CD14-positive monocyte (primary cell): ENCODE measurements at regions not wholly inside any gene's neighbourhood (a gene's known extent, or its start where the extent isn't known, plus 50 kb on each side); places are given as distances from the start of the nearest gene placed in this dataset.

Experiments used
- DNase-seq, 3 donors: peaks; one replicate each; pipeline ENCODE4 v3.0.0-alpha.2; 2011 to 2022
- H2AFZ ChIP-seq: 2 replicates; pipeline ENCODE4 v1.6.0; 2012; ENCODE audit warnings: mild to moderate bottlenecking, low read depth, low read length, inconsistent platforms; ENCODE audit not compliant: insufficient read depth, poor library complexity, severe bottlenecking
- H3K27ac ChIP-seq, 2 donors: 1 replicate in 1 of 2; 2 replicates in 1 of 2; pipeline ENCODE4 v1.5.1; 2012 to 2013; ENCODE audit warnings: low read length in 2 of 2, control low read depth in 1 of 2, inconsistent platforms in 1 of 2, low read depth in 1 of 2, mild to moderate bottlenecking in 1 of 2
- H3K27me3 ChIP-seq, 2 donors: one replicate each; pipeline versions ENCODE4 v1.6.0 to v1.6.1; 2011 to 2013; ENCODE audit warnings: low read length in 2 of 2; ENCODE audit not compliant: control insufficient read depth in 2 of 2, insufficient read depth in 2 of 2
- H3K36me3 ChIP-seq, 2 donors: replicated peaks in 1 of 2; 1 replicate in 1 of 2; 2 replicates in 1 of 2; pipeline versions ENCODE4 v1.5.1 to v1.6.1; 2012 to 2013; ENCODE audit warnings: low read length in 2 of 2, control low read depth in 1 of 2, inconsistent platforms in 1 of 2, mild to moderate bottlenecking in 1 of 2; ENCODE audit not compliant: insufficient read depth in 2 of 2, control insufficient read depth in 1 of 2
- H3K4me1 ChIP-seq, 2 donors: 1 replicate in 1 of 2; 2 replicates in 1 of 2; pipeline versions ENCODE4 v1.5.1 to v1.6.1; 2012 to 2013; ENCODE audit warnings: low read length in 2 of 2, control low read depth in 1 of 2, inconsistent platforms in 1 of 2, mild to moderate bottlenecking in 1 of 2, moderate library complexity in 1 of 2; ENCODE audit not compliant: insufficient read depth in 2 of 2, control insufficient read depth in 1 of 2
- H3K4me2 ChIP-seq: replicated peaks from 2 replicates; pipeline ENCODE3; 2012; ENCODE audit warnings: low read length, moderate library complexity, mild to moderate bottlenecking; ENCODE audit not compliant: poor library complexity, severe bottlenecking; ENCODE audit errors: extremely low read depth
- H3K4me3 ChIP-seq, 3 experiments: fragments of 200-600 bp in 1 of 3; sonication (generic) in 1 of 3; replicated peaks in 1 of 3; 1 replicate in 2 of 3; 2 replicates in 1 of 3; pipeline ENCODE4 v1.5.1; 2011 to 2013; ENCODE audit warnings: low read length in 3 of 3, mild to moderate bottlenecking in 3 of 3, control low read depth in 2 of 3, low read depth in 2 of 3, inconsistent platforms in 1 of 3, moderate library complexity in 1 of 3
- H3K79me2 ChIP-seq: 2 replicates; pipeline ENCODE4 v1.6.0; 2012; ENCODE audit warnings: mild to moderate bottlenecking, control low read depth, inconsistent platforms, low read length, moderate library complexity; ENCODE audit not compliant: insufficient read depth
- H3K9ac ChIP-seq: 2 replicates; pipeline ENCODE4 v1.6.0; 2017; ENCODE audit warnings: low read length, mild to moderate bottlenecking; ENCODE audit not compliant: insufficient read depth, poor library complexity, severe bottlenecking
- H3K9me3 ChIP-seq, 2 donors: replicated peaks in 1 of 2; 1 replicate in 1 of 2; 2 replicates in 1 of 2; pipeline versions ENCODE4 v1.5.1 to v1.6.1; 2012 to 2013; ENCODE audit warnings: low read length in 2 of 2, control low read depth in 1 of 2; ENCODE audit not compliant: control insufficient read depth in 1 of 2, insufficient read depth in 1 of 2
- H4K20me1 ChIP-seq: 2 replicates; pipeline ENCODE4 v1.6.0; 2012; ENCODE audit warnings: mild to moderate bottlenecking, low read length, control low read depth, moderate library complexity; ENCODE audit not compliant: insufficient read depth
- H3K27ac Mint-ChIP-seq, 7 donors: one replicate each; pipeline ENCODE4 v1.8.0; 2020; ENCODE audit warnings: mild to moderate bottlenecking in 7 of 7, mixed read lengths in 7 of 7, moderate library complexity in 6 of 7, inconsistent platforms in 2 of 7
- H3K27me3 Mint-ChIP-seq, 3 donors: one replicate each; pipeline ENCODE4 v1.8.0; 2021 to 2022; ENCODE audit warnings: low read depth in 3 of 3, mild to moderate bottlenecking in 3 of 3, mixed read lengths in 3 of 3, moderate library complexity in 3 of 3, inconsistent platforms in 1 of 3
- H3K36me3 Mint-ChIP-seq, 2 donors: one replicate each; pipeline ENCODE4 v1.8.0; 2020; ENCODE audit warnings: mixed read lengths in 2 of 2, inconsistent platforms in 1 of 2, mild to moderate bottlenecking in 1 of 2
- H3K4me1 Mint-ChIP-seq: one replicate; pipeline ENCODE4 v1.8.0; 2020; ENCODE audit warnings: mild to moderate bottlenecking, mixed read lengths
- H3K4me3 Mint-ChIP-seq, 2 donors: one replicate each; pipeline ENCODE4 v1.8.0; 2020; ENCODE audit warnings: mild to moderate bottlenecking in 2 of 2, mixed read lengths in 2 of 2, moderate library complexity in 1 of 2
- H3K9me3 Mint-ChIP-seq, 7 donors: one replicate each; pipeline ENCODE4 v1.8.0; 2020 to 2022; ENCODE audit warnings: mixed read lengths in 7 of 7, mild to moderate bottlenecking in 6 of 7, moderate library complexity in 6 of 7, inconsistent platforms in 2 of 7
- CTCF ChIP-seq: fragments of 200-600 bp; IDR thresholded peaks from one replicate; pipeline ENCODE4 v1.8.0; 2022; ENCODE audit warnings: antibody characterized with exemption, mild to moderate bottlenecking
- WGBS: methylation state at CpG from one replicate; pipeline ENCODE4 v1.1.5; 2013; ENCODE audit warnings: missing lambda C conversion rate; ENCODE audit not compliant: insufficient coverage; 5-methylcytosine and 5-hydroxymethylcytosine counted together
- intact Hi-C, 2 donors: fragments of 100-400 bp; cut with micrococcal nuclease; formaldehyde crosslinking; loops; one replicate each; pipeline versions ENCODE4 v1.15.0 to v1.15.1; 2023

GRCh38 chr20:56842056-56842455, 212.9 kb downstream of the TFAP2C start:
- Histone ChIP-seq H3K27me3 (no peaks in the 10 kb centered on the region), H3K4me3 (no peak overlapping the region), H3K36me3 (no peaks in the 10 kb centered on the region), H4K20me1 (no peaks in the 10 kb centered on the region), H3K9me3 (no peaks in the 10 kb centered on the region), H3K27ac (no peak overlapping the region), H3K4me2 (no peak overlapping the region), H3K79me2 (no peaks in the 10 kb centered on the region), H2AFZ (no peak overlapping the region), H3K9ac (no peak overlapping the region), H3K4me1 (no peaks in the 10 kb centered on the region)
- WGBS, result 95% methylated on average over 9 of the region's 9 CpGs
- DNase-seq, result no peak
- peaks cover 0 to 8% (median 2%) of the 10 kb centered on the region in 7 donors for H3K9me3 Mint-ChIP-seq
- H3K36me3 Mint-ChIP-seq, result no peaks in the 10 kb centered on the region
- H3K27ac Mint-ChIP-seq, result no peak overlapping the region
- no peak overlapping the region for H3K4me3 Mint-ChIP-seq
- no peaks in the 10 kb centered on the region for H3K4me1 Mint-ChIP-seq
- peaks cover 1 to 4% (median 4%) of the 10 kb centered on the region in 3 donors for H3K27me3 Mint-ChIP-seq
- intact Hi-C loops, result no loop called here
- TF ChIP-seq CTCF, result no peak

GRCh38 chr20:56843386-56843785, 214.3 kb downstream of the TFAP2C start:
- no peak overlapping the region for H2AFZ ChIP-seq
- H3K36me3 Mint-ChIP-seq, result no peaks in the 10 kb centered on the region
- no peak for DNase-seq

More at GRCh38 chr20:56843386-56843785, 214.3 kb downstream of the TFAP2C start:
- Histone ChIP-seq H3K4me2 (no peak overlapping the region), H3K9ac (no peak overlapping the region), H3K27me3 (no peaks in the 10 kb centered on the region), H3K4me1 (no peaks in the 10 kb centered on the region), H4K20me1 (no peaks in the 10 kb centered on the region), H3K36me3 (no peaks in the 10 kb centered on the region), H3K9me3 (no peaks in the 10 kb centered on the region), H3K79me2 (no peaks in the 10 kb centered on the region), H3K27ac (no peak overlapping the region), H3K4me3 (no peak overlapping the region)
- peaks cover 1 to 8% (median 7%) of the 10 kb centered on the region in 3 donors for H3K27me3 Mint-ChIP-seq
- TF ChIP-seq CTCF, result no peak
- H3K9me3 Mint-ChIP-seq, result peaks cover 0 to 8% (median 2%) of the 10 kb centered on the region in 7 donors
- H3K27ac Mint-ChIP-seq, result no peak overlapping the region
- no peak overlapping the region for H3K4me3 Mint-ChIP-seq
- intact Hi-C loops, result no loop called here
- 85% methylated on average over 5 of the region's 7 CpGs for WGBS
- no peaks in the 10 kb centered on the region for H3K4me1 Mint-ChIP-seq
